Amniotic epithelial cell (primary cell): ENCODE measurements at regions not wholly inside any gene's neighbourhood (a gene's known extent, or its start where the extent isn't known, plus 50 kb on each side); places are given as distances from the start of the nearest gene placed in this dataset.
"Not testable (repeated sequence)": the region's sequence is repeated elsewhere in the genome, so short reads cannot be mapped to it uniquely, and the experiment has no call there.

Experiments used
- DNase-seq: peaks from one replicate; pipeline ENCODE4 v3.0.0-alpha.2; 2010; ENCODE audit warnings: low read depth

GRCh38 chr5:12658871-12659446 is 754.7 kb upstream of the CTNND2 start:
- no peak for DNase-seq

GRCh38 chr5:12657914-12658474 is 753.7 kb upstream of the CTNND2 start:
- DNase-seq = not testable (repeated sequence)

- no peak for DNase-seq
Measured at GRCh38 chr5:12655675-12656074, 751.4 kb upstream of the CTNND2 start.

- no peak for DNase-seq
Measured at GRCh38 chr5:12652201-12652600, 748.0 kb upstream of the CTNND2 start.

- DNase-seq = no peak
Measured at GRCh38 chr5:12648558-12648957, 744.3 kb upstream of the CTNND2 start.

GRCh38 chr5:12647613-12648012 is 743.4 kb upstream of the CTNND2 start:
- DNase-seq = no peak

- DNase-seq = no peak
Measured at GRCh38 chr5:12645582-12645981, 741.3 kb upstream of the CTNND2 start.

GRCh38 chr5:12636209-12636608 is 732.0 kb upstream of the CTNND2 start:
- no peak for DNase-seq

GRCh38 chr5:12626556-12626955 is 722.3 kb upstream of the CTNND2 start:
- no peak for DNase-seq

- DNase-seq = no peak
Measured at GRCh38 chr5:12625667-12626263, 721.5 kb upstream of the CTNND2 start.

GRCh38 chr5:12624776-12625560 is 720.7 kb upstream of the CTNND2 start:
- no peak for DNase-seq

- DNase-seq = no peak
Measured at GRCh38 chr5:12623408-12623807, 719.2 kb upstream of the CTNND2 start.

GRCh38 chr5:12616093-12616492 is 711.8 kb upstream of the CTNND2 start:
- no peak for DNase-seq

- DNase-seq = no peak
Measured at GRCh38 chr5:12615141-12615820, 711.0 kb upstream of the CTNND2 start.

- no peak for DNase-seq
Measured at GRCh38 chr5:12614608-12615007, 710.4 kb upstream of the CTNND2 start.

GRCh38 chr5:12611132-12611531 is 706.9 kb upstream of the CTNND2 start:
- no peak for DNase-seq

GRCh38 chr5:12607817-12608216 is 703.6 kb upstream of the CTNND2 start:
- not testable (repeated sequence) for DNase-seq

- DNase-seq = no peak
Measured at GRCh38 chr5:12592228-12592627, 688.0 kb upstream of the CTNND2 start.

GRCh38 chr5:12586406-12586805 is 682.2 kb upstream of the CTNND2 start:
- DNase-seq = no peak

GRCh38 chr5:12578803-12579202 is 674.6 kb upstream of the CTNND2 start:
- DNase-seq = not testable (repeated sequence)

- not testable (repeated sequence) for DNase-seq
Measured at GRCh38 chr5:12576953-12577352, 672.7 kb upstream of the CTNND2 start.

GRCh38 chr5:12574298-12575093 is 670.2 kb upstream of the CTNND2 start:
- DNase-seq = not testable (repeated sequence)
